AG20443 (cell line): ENCODE measurements at regions not wholly inside any gene's neighbourhood (a gene's known extent, or its start where the extent isn't known, plus 50 kb on each side); places are given as distances from the start of the nearest gene placed in this dataset.
"Not testable (repeated sequence)": the region's sequence is repeated elsewhere in the genome, so short reads cannot be mapped to it uniquely, and the experiment has no call there.

Experiments used
- DNase-seq: peaks from one replicate; pipeline ENCODE4 v3.0.0; 2012; ENCODE audit warnings: low spot score, mixed read lengths

DNA sequence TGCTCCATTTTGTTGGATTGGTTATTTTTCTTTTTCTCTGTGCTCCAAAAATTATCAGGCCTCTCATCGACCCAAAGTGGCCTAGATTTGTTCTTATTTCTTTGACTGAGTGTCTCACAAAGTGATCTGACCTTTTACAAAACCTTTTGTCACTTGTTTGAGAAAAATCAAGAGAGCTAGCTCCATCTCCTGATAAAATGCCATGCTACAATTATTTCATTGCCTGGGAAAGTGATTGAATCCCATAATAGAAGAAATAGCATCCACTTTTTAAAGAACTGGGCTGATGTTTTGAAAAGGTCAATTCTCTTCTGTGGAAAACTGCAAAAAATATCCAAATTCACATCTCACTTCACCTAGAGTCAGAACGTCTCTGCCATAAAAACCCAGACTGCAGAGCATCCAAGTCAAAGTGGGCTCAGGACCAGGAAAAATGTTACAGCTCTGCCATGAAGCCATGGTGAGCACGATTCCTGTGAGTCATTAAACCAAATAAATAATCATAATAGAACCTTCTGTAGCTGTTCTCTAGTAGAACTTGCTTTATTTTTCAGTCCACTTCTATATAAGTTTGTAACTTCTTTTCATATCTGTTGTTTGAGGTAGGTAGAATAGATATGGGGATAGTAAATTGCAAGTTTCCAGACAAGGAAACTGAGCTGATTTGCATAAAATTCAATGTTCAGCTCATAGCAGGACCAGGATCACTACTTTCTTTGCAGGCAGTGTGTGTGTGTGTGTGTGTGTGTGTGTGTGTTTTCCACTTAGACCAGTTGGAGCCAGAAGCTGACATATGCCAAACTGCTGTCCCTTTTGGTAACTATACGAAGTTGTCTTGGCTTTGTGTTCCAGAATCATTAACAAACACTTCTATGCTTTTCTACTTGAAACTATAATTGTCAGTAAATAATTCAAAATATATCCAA lies 632.5 kb upstream of the ANKRD30A start:
- DNase-seq: peak; percentile 67

GRCh38 chr10:36491926-36492325 lies 633.5 kb upstream of the ANKRD30A start:
- DNase-seq: no peak

- peak; percentile 58 for DNase-seq
These were observed 635.7 kb upstream of the ANKRD30A start for GRCh38 chr10:36489611-36490228.

- no peak for DNase-seq
These were observed 636.2 kb upstream of the ANKRD30A start for GRCh38 chr10:36489181-36489580.

DNA sequence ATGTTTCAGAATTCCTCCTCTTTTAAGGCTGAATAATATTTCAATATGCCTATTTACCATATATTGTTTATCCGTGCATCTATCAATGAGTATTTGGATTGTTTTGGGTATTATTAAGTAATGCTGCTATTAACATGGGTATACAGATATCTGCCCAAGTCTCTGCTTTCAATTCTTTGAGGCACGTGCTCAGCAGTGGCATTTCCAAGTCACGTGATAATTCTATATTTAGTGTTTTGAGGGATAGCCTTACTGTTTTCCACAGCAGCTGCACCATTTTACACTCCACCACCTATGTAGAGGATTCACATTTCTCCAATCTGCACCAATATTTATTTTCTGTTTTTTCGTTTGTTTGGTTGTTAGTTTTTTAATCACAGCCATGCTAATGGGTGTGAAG lies 636.8 kb upstream of the ANKRD30A start:
- no peak for DNase-seq

DNA sequence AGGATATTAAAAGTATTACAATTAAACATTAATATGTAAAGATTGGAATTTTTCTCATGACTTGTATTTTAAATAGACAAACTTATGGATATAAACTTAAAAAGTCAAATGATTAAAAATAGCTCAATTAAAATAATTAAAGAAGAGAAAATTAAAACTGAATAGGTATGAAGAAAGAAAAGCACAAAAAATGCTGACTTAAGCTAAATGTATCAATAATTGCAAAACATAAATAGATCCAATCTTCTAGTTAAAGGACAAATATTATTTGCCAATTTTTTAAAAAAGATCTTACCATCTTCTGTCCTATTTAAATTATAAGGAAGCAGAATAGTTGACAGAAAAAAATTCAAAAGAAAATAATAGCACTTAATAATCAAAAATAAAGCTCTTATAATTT lies 646.3 kb upstream of the ANKRD30A start:
- DNase-seq: no peak

GRCh38 chr10:36476399-36476798 lies 649.0 kb upstream of the ANKRD30A start:
- DNase-seq: no peak

DNA sequence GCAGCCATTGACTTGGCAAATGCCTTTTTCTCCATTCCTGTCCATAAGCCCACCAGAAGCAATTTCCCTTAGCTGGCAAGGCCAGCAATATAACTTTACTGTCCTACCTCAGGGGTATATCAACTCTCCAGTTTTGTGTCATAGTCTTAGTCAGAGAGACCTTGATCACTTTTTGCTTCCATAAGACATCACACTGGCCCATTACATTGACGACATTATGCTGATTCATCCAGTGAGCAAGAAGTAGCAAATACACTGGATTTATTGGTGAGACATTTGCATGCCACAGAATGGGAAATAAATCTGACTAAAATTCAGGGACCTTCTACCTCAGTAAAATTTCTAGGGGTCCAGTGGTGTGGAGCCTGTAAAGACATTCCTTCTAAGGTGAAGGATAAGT lies 649.7 kb upstream of the ANKRD30A start:
- no peak for DNase-seq

DNA sequence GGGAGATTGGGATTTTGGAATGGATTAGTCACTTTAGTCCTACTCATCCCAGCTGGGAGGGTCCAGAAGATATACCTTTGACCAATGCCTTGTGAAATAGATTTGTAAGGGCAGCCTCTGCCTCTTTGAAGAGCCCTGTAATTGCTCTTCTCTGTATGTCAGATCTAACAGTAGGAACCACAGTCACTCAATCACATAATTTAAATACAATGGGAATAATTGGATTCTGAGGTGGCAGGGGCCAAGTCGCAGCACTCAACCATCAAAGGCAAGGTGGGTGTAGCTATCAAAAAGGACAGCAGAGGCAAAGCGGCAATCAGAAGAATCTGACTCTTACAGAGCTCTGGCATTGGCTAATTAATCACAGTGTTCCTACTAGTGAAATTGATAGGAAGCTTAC lies 650.9 kb upstream of the ANKRD30A start:
- no peak for DNase-seq

DNA sequence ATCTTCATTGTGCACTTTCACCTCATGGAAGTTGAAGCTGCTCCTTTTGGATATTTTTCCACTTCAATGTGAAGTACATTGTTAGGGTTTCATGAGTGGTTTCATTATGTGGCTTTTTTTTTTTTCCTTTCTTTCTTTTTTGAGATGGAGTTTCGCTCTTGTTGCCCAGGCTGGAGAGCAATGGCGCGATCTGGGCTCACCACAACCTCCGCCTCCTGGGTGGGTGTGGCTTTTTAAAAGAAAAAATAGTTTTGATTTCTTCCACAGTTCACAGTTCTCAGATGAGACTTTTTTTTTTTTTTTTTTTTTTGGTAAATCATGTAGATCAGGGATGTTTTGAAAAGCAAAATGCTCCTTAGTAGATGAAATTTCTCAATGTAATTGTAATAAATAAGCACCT lies 652.3 kb upstream of the ANKRD30A start:
- DNase-seq: no peak

GRCh38 chr10:36469585-36469984 lies 655.8 kb upstream of the ANKRD30A start:
- DNase-seq: peak; percentile 49

- no peak for DNase-seq
These were observed 656.8 kb upstream of the ANKRD30A start for GRCh38 chr10:36468620-36469019.

- no peak for DNase-seq
These were observed 659.6 kb upstream of the ANKRD30A start for GRCh38 chr10:36465604-36466379.

DNA sequence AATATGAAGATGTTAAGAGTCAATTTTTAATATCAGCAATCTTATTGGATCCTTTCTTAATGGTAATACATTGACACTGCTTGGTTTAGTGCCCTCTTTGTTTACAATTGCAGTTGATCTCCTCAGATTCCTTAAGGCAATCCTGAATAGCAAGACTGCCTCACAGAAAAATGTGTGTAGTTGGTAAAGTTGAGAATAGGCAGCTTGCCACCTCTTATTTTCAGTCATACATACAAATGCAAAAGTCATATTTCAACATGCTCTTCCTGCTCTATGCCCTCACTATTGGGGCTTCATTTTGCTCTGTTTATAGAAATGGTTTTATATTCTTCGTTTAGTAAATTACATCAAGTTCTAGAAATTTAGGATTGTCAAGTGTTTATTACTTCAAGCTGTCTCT lies 661.1 kb upstream of the ANKRD30A start:
- no peak for DNase-seq

- DNase-seq: no peak
These were observed 662.0 kb upstream of the ANKRD30A start for GRCh38 chr10:36463390-36463789.

- no peak for DNase-seq
These were observed 663.2 kb upstream of the ANKRD30A start for GRCh38 chr10:36462194-36462593.

DNA sequence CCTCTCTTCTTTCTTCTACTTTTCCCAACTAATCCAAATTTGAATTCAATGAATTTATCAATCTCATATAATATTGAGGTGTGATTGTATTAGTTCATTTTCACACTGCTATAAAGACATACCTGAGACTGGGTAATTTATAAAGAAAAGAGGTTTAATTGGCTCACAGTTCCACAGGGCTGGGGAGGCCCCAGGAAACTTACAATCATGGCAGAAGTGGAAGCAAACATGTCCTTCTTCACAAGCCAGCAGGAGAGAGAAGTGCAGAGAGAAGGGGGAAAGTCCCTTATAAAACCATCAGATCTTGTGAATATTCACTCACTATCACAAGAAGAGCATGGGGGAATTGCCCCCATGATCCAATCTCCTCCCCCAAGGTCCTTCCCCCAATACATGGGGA lies 667.0 kb upstream of the ANKRD30A start:
- DNase-seq: not testable (repeated sequence)

GRCh38 chr10:36457751-36458150 lies 667.6 kb upstream of the ANKRD30A start:
- no peak for DNase-seq

DNA sequence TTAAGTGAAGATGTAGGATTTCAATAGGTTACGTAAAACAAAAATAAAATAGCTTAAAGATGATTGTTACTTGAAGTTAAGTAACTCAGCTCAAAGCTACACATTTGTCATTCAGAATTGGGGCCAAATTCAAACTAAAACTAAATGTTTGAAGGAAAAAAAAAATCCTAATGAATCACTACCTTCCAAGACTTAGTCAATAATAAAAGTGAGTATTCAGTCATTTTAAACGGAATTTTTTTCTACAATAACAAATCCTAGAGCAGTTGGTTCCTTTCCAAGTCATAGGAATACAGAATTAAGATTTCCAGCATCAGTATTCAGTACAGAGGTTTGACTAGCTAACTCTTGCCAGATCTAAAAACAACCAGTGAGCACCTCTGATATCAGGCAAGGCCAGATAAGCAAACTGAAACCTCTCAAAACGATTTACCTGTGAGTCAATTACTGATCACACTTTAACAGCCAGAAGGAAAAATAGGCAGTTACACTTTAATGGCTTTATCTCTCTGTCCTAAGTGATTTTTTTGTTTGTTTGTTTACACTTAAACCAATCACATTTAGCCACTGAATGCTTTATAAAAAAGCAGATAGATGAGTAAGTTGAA lies 669.8 kb upstream of the ANKRD30A start:
- DNase-seq: no peak

GRCh38 chr10:36452851-36453250 lies 672.5 kb upstream of the ANKRD30A start:
- no peak for DNase-seq

DNA sequence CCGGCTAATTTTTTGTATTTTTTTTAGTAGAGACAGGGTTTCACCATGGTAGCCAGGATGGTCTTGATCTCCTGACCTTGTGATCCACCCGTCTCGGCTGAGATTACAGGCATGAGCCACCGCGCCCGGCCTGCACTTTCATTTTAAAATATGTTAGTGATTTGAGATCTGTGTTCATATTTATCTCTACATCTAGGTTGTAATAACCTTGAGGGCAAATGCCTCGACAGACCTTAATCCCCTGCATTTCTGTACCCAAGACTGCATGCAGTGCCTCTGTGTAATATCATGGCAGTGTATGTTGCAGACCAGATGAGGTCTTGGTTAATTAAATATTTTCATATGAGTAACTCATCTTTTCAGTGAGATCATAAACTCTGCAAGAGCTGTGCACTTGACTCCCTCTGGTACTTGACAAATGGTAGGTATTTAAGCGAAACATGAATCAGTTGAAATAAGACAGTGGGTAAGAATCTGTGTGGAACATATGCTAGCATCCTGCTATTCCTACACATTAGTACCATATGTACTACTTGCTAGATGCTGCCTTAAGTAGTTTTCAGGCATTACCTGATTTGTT lies 673.9 kb upstream of the ANKRD30A start:
- no peak for DNase-seq

GRCh38 chr10:36450380-36450779 lies 675.0 kb upstream of the ANKRD30A start:
- DNase-seq: peak; percentile 64
